Stomach (tissue), 4 donors: ENCODE measurements at regions not wholly inside any gene's neighbourhood (a gene's known extent, or its start where the extent isn't known, plus 50 kb on each side); places are given as distances from the start of the nearest gene placed in this dataset.

ENCODE experiments used
- CTCF ChIP-seq, 7 experiments: fragments of 450-650 bp in 4 of 7; fragments of 200-600 bp in 3 of 7; sonication (generic) in 3 of 7; IDR thresholded peaks; one replicate each; pipeline ENCODE4 v1.5.1; 2016 to 2019; ENCODE audit warnings: antibody characterized with exemption in 7 of 7, control low read depth in 2 of 7, mild to moderate bottlenecking in 1 of 7
- POLR2A ChIP-seq, 4 donors: fragments of 450-650 bp; IDR thresholded peaks; one replicate each; pipeline ENCODE4 v1.6.1; 2016; ENCODE audit warnings: antibody characterized with exemption in 4 of 4, control low read depth in 2 of 4, mild to moderate bottlenecking in 1 of 4, moderate library complexity in 1 of 4
- POLR2AphosphoS5 ChIP-seq, 3 donors: sonication (generic); formaldehyde crosslinking; IDR thresholded peaks; one replicate each; pipeline ENCODE4 v1.6.1; 2016; ENCODE audit warnings: antibody characterized with exemption in 3 of 3

- TF ChIP-seq POLR2A (IDR thresholded peaks at IDR 0.05) (no peak), CTCF (IDR thresholded peaks at IDR 0.05) (no peak), POLR2AphosphoS5 (IDR thresholded peaks at IDR 0.05) (no peak)
These were observed 215.2 kb upstream of the ADAMTS9 start for GRCh38 chr3:64903006-64903405.
